Liver (tissue), 3 donors: ENCODE measurements at regions not wholly inside any gene's neighbourhood (a gene's known extent, or its start where the extent isn't known, plus 50 kb on each side); places are given as distances from the start of the nearest gene placed in this dataset.

Experiments used
- EGR1 ChIP-seq, 2 donors: IDR thresholded peaks; 2 replicates each; pipeline ENCODE4 v1.6.1; 2016 to 2018; ENCODE audit warnings: antibody characterized with exemption in 2 of 2, low read depth in 2 of 2
- HNF4G ChIP-seq: IDR thresholded peaks from 2 replicates; pipeline ENCODE4 v1.6.1; 2016; ENCODE audit warnings: antibody characterized with exemption
- RAD21 ChIP-seq, 2 donors: IDR thresholded peaks; 2 replicates each; pipeline ENCODE4 v1.6.1; 2016; ENCODE audit warnings: antibody characterized with exemption in 2 of 2, mild to moderate bottlenecking in 2 of 2
- TAF1 ChIP-seq: conservative IDR thresholded peaks from 2 replicates; pipeline ENCODE4 v1.6.1; 2016; ENCODE audit warnings: antibody characterized with exemption, mild to moderate bottlenecking
- YY1 ChIP-seq: IDR thresholded peaks from 2 replicates; pipeline ENCODE4 v1.6.1; 2016; ENCODE audit warnings: antibody characterized with exemption, mild to moderate bottlenecking
- TF ChIP-seq, protein P1 (sequence below): fragments of 150-350 bp; IDR thresholded peaks from 2 replicates; pipeline ENCODE4 v1.5.1; 2017; ENCODE audit warnings: improper control_type of control experiment, low read depth, low read length; ENCODE audit not compliant: missing input control
- TF ChIP-seq, protein P2 (sequence below): IDR thresholded peaks from 2 replicates; pipeline ENCODE4 v1.6.1; 2016; ENCODE audit warnings: antibody characterized with exemption, mild to moderate bottlenecking
- TF ChIP-seq, protein P3 (sequence below): IDR thresholded peaks from 2 replicates; pipeline ENCODE4 v1.6.1; 2016; ENCODE audit warnings: antibody characterized with exemption
- TF ChIP-seq, protein P4 (sequence below): IDR thresholded peaks from 2 replicates; pipeline ENCODE4 v1.6.1; 2016; ENCODE audit warnings: antibody characterized with exemption
- donor health status: healthy.
- donor health status: healthy.

DNA sequence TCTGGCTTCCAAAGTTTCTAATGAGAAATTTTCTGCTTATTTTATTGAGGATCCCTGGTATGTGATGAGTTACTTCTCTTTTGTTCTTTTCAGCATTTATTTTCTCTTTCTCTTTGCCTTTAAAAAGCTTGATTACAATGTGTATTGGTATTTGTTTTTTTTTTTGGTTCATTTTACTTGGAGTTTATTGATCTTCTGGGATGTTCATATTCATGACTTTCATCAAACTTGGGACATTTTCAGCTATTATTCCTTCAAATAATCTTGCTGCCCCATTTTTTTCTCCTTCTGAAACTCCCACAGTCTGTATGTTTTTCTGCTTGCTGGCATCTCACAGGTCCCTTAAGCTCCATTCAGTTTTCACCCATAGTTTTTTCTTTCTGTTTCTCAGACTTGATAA, 102.4 kb downstream of the PRDM13 start:
- TF ChIP-seq, protein P1, sequence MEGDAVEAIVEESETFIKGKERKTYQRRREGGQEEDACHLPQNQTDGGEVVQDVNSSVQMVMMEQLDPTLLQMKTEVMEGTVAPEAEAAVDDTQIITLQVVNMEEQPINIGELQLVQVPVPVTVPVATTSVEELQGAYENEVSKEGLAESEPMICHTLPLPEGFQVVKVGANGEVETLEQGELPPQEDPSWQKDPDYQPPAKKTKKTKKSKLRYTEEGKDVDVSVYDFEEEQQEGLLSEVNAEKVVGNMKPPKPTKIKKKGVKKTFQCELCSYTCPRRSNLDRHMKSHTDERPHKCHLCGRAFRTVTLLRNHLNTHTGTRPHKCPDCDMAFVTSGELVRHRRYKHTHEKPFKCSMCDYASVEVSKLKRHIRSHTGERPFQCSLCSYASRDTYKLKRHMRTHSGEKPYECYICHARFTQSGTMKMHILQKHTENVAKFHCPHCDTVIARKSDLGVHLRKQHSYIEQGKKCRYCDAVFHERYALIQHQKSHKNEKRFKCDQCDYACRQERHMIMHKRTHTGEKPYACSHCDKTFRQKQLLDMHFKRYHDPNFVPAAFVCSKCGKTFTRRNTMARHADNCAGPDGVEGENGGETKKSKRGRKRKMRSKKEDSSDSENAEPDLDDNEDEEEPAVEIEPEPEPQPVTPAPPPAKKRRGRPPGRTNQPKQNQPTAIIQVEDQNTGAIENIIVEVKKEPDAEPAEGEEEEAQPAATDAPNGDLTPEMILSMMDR = no peak
- TF ChIP-seq EGR1 (IDR thresholded peaks at IDR 0.05; ENCODE audit: low read depth in 2 of 2) (no peak), YY1 (no peak), TAF1 (no peak), RAD21 (IDR thresholded peaks at IDR 0.05) (no peak), HNF4G (no peak)
- TF ChIP-seq, protein P2, sequence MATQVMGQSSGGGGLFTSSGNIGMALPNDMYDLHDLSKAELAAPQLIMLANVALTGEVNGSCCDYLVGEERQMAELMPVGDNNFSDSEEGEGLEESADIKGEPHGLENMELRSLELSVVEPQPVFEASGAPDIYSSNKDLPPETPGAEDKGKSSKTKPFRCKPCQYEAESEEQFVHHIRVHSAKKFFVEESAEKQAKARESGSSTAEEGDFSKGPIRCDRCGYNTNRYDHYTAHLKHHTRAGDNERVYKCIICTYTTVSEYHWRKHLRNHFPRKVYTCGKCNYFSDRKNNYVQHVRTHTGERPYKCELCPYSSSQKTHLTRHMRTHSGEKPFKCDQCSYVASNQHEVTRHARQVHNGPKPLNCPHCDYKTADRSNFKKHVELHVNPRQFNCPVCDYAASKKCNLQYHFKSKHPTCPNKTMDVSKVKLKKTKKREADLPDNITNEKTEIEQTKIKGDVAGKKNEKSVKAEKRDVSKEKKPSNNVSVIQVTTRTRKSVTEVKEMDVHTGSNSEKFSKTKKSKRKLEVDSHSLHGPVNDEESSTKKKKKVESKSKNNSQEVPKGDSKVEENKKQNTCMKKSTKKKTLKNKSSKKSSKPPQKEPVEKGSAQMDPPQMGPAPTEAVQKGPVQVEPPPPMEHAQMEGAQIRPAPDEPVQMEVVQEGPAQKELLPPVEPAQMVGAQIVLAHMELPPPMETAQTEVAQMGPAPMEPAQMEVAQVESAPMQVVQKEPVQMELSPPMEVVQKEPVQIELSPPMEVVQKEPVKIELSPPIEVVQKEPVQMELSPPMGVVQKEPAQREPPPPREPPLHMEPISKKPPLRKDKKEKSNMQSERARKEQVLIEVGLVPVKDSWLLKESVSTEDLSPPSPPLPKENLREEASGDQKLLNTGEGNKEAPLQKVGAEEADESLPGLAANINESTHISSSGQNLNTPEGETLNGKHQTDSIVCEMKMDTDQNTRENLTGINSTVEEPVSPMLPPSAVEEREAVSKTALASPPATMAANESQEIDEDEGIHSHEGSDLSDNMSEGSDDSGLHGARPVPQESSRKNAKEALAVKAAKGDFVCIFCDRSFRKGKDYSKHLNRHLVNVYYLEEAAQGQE = no peak
- TF ChIP-seq, protein P3, sequence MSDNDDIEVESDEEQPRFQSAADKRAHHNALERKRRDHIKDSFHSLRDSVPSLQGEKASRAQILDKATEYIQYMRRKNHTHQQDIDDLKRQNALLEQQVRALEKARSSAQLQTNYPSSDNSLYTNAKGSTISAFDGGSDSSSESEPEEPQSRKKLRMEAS = no peak
- TF ChIP-seq, protein P4, sequence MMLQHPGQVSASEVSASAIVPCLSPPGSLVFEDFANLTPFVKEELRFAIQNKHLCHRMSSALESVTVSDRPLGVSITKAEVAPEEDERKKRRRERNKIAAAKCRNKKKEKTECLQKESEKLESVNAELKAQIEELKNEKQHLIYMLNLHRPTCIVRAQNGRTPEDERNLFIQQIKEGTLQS = no peak
